OCI-LY7 (cell line): ENCODE measurements at regions not wholly inside any gene's neighbourhood (a gene's known extent, or its start where the extent isn't known, plus 50 kb on each side); places are given as distances from the start of the nearest gene placed in this dataset.

ENCODE experiments used
- EZH2phosphoT487 ChIP-seq: fragments of 200-600 bp; sonication (generic); IDR thresholded peaks from 2 replicates; pipeline ENCODE4 v1.6.1; 2018; ENCODE audit warnings: low read depth, borderline replicate concordance, mild to moderate bottlenecking, mixed run types, antibody characterized with exemption, low read length, moderate library complexity, mixed read lengths
- TF ChIP-seq, protein P1 (sequence below): fragments of 200-600 bp; sonication (generic); conservative IDR thresholded peaks from 2 replicates; pipeline ENCODE4 v1.5.1; 2014; ENCODE audit warnings: mild to moderate bottlenecking, antibody characterized with exemption, low read length, moderate library complexity, mixed read lengths

DNA sequence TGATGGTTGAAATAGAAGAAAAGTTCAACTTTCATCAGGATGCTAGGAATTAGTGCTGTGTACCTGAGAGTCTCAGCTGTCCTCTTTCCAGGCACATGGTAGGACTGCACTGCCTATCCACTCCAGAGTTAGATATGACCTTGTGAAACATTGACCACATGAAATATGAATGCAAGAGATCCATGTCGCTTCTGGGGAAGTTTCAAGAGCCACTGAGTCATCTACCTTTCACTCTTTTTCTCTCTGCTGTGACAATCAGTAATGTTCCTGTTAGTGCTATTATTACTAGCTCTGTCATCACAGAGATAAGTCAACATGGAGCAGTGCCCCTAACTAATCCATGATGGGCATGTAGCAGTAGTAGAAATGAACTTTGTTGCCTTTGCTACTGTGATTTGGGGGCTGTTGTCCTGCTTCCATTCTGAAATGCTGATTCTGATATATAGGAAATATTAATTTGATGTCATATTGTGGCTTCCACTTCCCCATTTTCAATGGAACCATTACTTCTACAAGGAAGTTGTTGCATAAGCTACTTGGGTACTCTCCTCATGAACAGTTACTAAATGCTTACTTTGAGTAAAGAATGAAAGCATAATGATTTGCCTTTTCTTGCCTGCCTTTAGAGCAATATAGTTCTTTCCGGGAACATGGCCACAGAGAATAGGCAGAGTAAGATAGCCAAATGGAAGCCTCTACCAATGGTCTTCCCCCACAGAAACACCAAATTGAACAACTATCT, 192.8 kb upstream of the ZNF521 start:
- TF ChIP-seq, protein P1, sequence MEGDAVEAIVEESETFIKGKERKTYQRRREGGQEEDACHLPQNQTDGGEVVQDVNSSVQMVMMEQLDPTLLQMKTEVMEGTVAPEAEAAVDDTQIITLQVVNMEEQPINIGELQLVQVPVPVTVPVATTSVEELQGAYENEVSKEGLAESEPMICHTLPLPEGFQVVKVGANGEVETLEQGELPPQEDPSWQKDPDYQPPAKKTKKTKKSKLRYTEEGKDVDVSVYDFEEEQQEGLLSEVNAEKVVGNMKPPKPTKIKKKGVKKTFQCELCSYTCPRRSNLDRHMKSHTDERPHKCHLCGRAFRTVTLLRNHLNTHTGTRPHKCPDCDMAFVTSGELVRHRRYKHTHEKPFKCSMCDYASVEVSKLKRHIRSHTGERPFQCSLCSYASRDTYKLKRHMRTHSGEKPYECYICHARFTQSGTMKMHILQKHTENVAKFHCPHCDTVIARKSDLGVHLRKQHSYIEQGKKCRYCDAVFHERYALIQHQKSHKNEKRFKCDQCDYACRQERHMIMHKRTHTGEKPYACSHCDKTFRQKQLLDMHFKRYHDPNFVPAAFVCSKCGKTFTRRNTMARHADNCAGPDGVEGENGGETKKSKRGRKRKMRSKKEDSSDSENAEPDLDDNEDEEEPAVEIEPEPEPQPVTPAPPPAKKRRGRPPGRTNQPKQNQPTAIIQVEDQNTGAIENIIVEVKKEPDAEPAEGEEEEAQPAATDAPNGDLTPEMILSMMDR = no peak
- TF ChIP-seq EZH2phosphoT487 = no peak
